GM12892 (cell line): ENCODE measurements at regions not wholly inside any gene's neighbourhood (a gene's known extent, or its start where the extent isn't known, plus 50 kb on each side); places are given as distances from the start of the nearest gene placed in this dataset.

Source experiments
- POLR2A ChIP-seq: IDR thresholded peaks from 2 replicates; pipeline ENCODE4 v1.6.1; 2011; ENCODE audit warnings: low read depth, low read length, control low read depth
- POLR2AphosphoS5 ChIP-seq: IDR thresholded peaks from 2 replicates; pipeline ENCODE4 v1.6.1; 2011; ENCODE audit warnings: low read depth, low read length, control low read depth
- TAF1 ChIP-seq: IDR thresholded peaks from 2 replicates; pipeline ENCODE4 v1.6.1; 2011; ENCODE audit warnings: low read depth, mild to moderate bottlenecking, control low read depth, low read length, borderline replicate concordance

DNA sequence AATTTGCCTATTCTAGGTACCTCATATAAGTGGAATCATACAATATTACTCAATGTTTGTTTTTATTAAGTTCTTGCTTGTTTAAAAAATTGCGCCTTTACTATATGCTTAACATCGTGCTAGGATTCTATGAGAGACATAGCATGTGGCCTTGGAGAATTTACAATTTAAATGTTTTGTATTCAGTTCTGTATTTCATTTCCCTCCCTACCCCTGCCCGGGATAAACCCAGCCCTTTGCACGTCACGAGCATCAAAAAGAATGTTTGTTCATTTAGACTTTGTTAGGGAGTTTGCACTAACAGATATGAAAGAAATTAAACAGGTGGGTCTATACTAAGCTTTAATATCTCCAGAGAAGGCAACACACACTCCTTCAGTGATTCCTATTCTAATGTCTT lies 75.7 kb downstream of the C18orf54 start:
- TF ChIP-seq TAF1 = no peak
- no peak for TF ChIP-seq POLR2AphosphoS5
- TF ChIP-seq POLR2A = no peak
